CD14-positive monocyte (primary cell): ENCODE measurements at regions not wholly inside any gene's neighbourhood (a gene's known extent, or its start where the extent isn't known, plus 50 kb on each side); places are given as distances from the start of the nearest gene placed in this dataset.

Experiments
- DNase-seq, 3 donors: peaks; one replicate each; pipeline ENCODE4 v3.0.0-alpha.2; 2011 to 2022
- H2AFZ ChIP-seq: 2 replicates; pipeline ENCODE4 v1.6.0; 2012; ENCODE audit warnings: mild to moderate bottlenecking, low read depth, low read length, inconsistent platforms; ENCODE audit not compliant: insufficient read depth, poor library complexity, severe bottlenecking
- H3K27ac ChIP-seq, 2 donors: 1 replicate in 1 of 2; 2 replicates in 1 of 2; pipeline ENCODE4 v1.5.1; 2012 to 2013; ENCODE audit warnings: low read length in 2 of 2, control low read depth in 1 of 2, inconsistent platforms in 1 of 2, low read depth in 1 of 2, mild to moderate bottlenecking in 1 of 2
- H3K27me3 ChIP-seq, 2 donors: one replicate each; pipeline versions ENCODE4 v1.6.0 to v1.6.1; 2011 to 2013; ENCODE audit warnings: low read length in 2 of 2; ENCODE audit not compliant: control insufficient read depth in 2 of 2, insufficient read depth in 2 of 2
- H3K36me3 ChIP-seq, 2 donors: replicated peaks in 1 of 2; 1 replicate in 1 of 2; 2 replicates in 1 of 2; pipeline versions ENCODE4 v1.5.1 to v1.6.1; 2012 to 2013; ENCODE audit warnings: low read length in 2 of 2, control low read depth in 1 of 2, inconsistent platforms in 1 of 2, mild to moderate bottlenecking in 1 of 2; ENCODE audit not compliant: insufficient read depth in 2 of 2, control insufficient read depth in 1 of 2
- H3K4me1 ChIP-seq, 2 donors: 1 replicate in 1 of 2; 2 replicates in 1 of 2; pipeline versions ENCODE4 v1.5.1 to v1.6.1; 2012 to 2013; ENCODE audit warnings: low read length in 2 of 2, control low read depth in 1 of 2, inconsistent platforms in 1 of 2, mild to moderate bottlenecking in 1 of 2, moderate library complexity in 1 of 2; ENCODE audit not compliant: insufficient read depth in 2 of 2, control insufficient read depth in 1 of 2
- H3K4me2 ChIP-seq: replicated peaks from 2 replicates; pipeline ENCODE3; 2012; ENCODE audit warnings: low read length, moderate library complexity, mild to moderate bottlenecking; ENCODE audit not compliant: poor library complexity, severe bottlenecking; ENCODE audit errors: extremely low read depth
- H3K4me3 ChIP-seq, 3 experiments: fragments of 200-600 bp in 1 of 3; sonication (generic) in 1 of 3; replicated peaks in 1 of 3; 1 replicate in 2 of 3; 2 replicates in 1 of 3; pipeline ENCODE4 v1.5.1; 2011 to 2013; ENCODE audit warnings: low read length in 3 of 3, mild to moderate bottlenecking in 3 of 3, control low read depth in 2 of 3, low read depth in 2 of 3, inconsistent platforms in 1 of 3, moderate library complexity in 1 of 3
- H3K79me2 ChIP-seq: 2 replicates; pipeline ENCODE4 v1.6.0; 2012; ENCODE audit warnings: mild to moderate bottlenecking, control low read depth, inconsistent platforms, low read length, moderate library complexity; ENCODE audit not compliant: insufficient read depth
- H3K9ac ChIP-seq: 2 replicates; pipeline ENCODE4 v1.6.0; 2017; ENCODE audit warnings: low read length, mild to moderate bottlenecking; ENCODE audit not compliant: insufficient read depth, poor library complexity, severe bottlenecking
- H3K9me3 ChIP-seq, 2 donors: replicated peaks in 1 of 2; 1 replicate in 1 of 2; 2 replicates in 1 of 2; pipeline versions ENCODE4 v1.5.1 to v1.6.1; 2012 to 2013; ENCODE audit warnings: low read length in 2 of 2, control low read depth in 1 of 2; ENCODE audit not compliant: control insufficient read depth in 1 of 2, insufficient read depth in 1 of 2
- H4K20me1 ChIP-seq: 2 replicates; pipeline ENCODE4 v1.6.0; 2012; ENCODE audit warnings: mild to moderate bottlenecking, low read length, control low read depth, moderate library complexity; ENCODE audit not compliant: insufficient read depth
- H3K27ac Mint-ChIP-seq, 7 donors: one replicate each; pipeline ENCODE4 v1.8.0; 2020; ENCODE audit warnings: mild to moderate bottlenecking in 7 of 7, mixed read lengths in 7 of 7, moderate library complexity in 6 of 7, inconsistent platforms in 2 of 7
- H3K27me3 Mint-ChIP-seq, 3 donors: one replicate each; pipeline ENCODE4 v1.8.0; 2021 to 2022; ENCODE audit warnings: low read depth in 3 of 3, mild to moderate bottlenecking in 3 of 3, mixed read lengths in 3 of 3, moderate library complexity in 3 of 3, inconsistent platforms in 1 of 3
- H3K36me3 Mint-ChIP-seq, 2 donors: one replicate each; pipeline ENCODE4 v1.8.0; 2020; ENCODE audit warnings: mixed read lengths in 2 of 2, inconsistent platforms in 1 of 2, mild to moderate bottlenecking in 1 of 2
- H3K4me1 Mint-ChIP-seq: one replicate; pipeline ENCODE4 v1.8.0; 2020; ENCODE audit warnings: mild to moderate bottlenecking, mixed read lengths
- H3K4me3 Mint-ChIP-seq, 2 donors: one replicate each; pipeline ENCODE4 v1.8.0; 2020; ENCODE audit warnings: mild to moderate bottlenecking in 2 of 2, mixed read lengths in 2 of 2, moderate library complexity in 1 of 2
- H3K9me3 Mint-ChIP-seq, 7 donors: one replicate each; pipeline ENCODE4 v1.8.0; 2020 to 2022; ENCODE audit warnings: mixed read lengths in 7 of 7, mild to moderate bottlenecking in 6 of 7, moderate library complexity in 6 of 7, inconsistent platforms in 2 of 7
- CTCF ChIP-seq: fragments of 200-600 bp; IDR thresholded peaks from one replicate; pipeline ENCODE4 v1.8.0; 2022; ENCODE audit warnings: antibody characterized with exemption, mild to moderate bottlenecking
- WGBS: methylation state at CpG from one replicate; pipeline ENCODE4 v1.1.5; 2013; ENCODE audit warnings: missing lambda C conversion rate; ENCODE audit not compliant: insufficient coverage; 5-methylcytosine and 5-hydroxymethylcytosine counted together
- intact Hi-C, 2 donors: fragments of 100-400 bp; cut with micrococcal nuclease; formaldehyde crosslinking; loops; one replicate each; pipeline versions ENCODE4 v1.15.0 to v1.15.1; 2023

GRCh38 chr15:98163319-98164045 lies 203.0 kb downstream of the ARRDC4 start:
- peaks cover 6 to 22% of the 10 kb centered on the region in 2 donors for H3K4me1 ChIP-seq
- H3K4me3 ChIP-seq, result no peak overlapping the region
- H3K79me2 ChIP-seq, result no peaks in the 10 kb centered on the region
- Mint-ChIP-seq H3K9me3 (peaks cover 0 to 3% (median 0%) of the 10 kb centered on the region in 7 donors), H3K27ac (no peak overlapping the region), H3K4me1 (peaks cover 8% of the 10 kb centered on the region), H3K27me3 (peaks cover 0 to 3% (median 1%) of the 10 kb centered on the region in 3 donors), H3K36me3 (no peaks in the 10 kb centered on the region), H3K4me3 (no peak overlapping the region)
- WGBS, result 93% methylated on average over 22 of the region's 23 CpGs
- H3K9me3 ChIP-seq, result no peaks in the 10 kb centered on the region
- no peaks in the 10 kb centered on the region for H4K20me1 ChIP-seq
- no peaks in the 10 kb centered on the region for H3K27me3 ChIP-seq
- no peak overlapping the region for H3K4me2 ChIP-seq
- no peaks in the 10 kb centered on the region for H3K36me3 ChIP-seq
- no peak for DNase-seq
- no peak for TF ChIP-seq CTCF
- no peak overlapping the region for H3K9ac ChIP-seq
- no peak overlapping the region for H2AFZ ChIP-seq
- no peak overlapping the region for H3K27ac ChIP-seq
- intact Hi-C loops, result no loop called here

- Histone ChIP-seq H2AFZ (no peak overlapping the region), H3K4me2 (no peak overlapping the region), H3K9me3 (no peaks in the 10 kb centered on the region), H3K27me3 (no peaks in the 10 kb centered on the region), H3K4me3 (no peak overlapping the region), H3K4me1 (peaks cover 6 to 21% of the 10 kb centered on the region in 2 donors), H3K9ac (no peak overlapping the region), H3K36me3 (no peaks in the 10 kb centered on the region), H4K20me1 (no peaks in the 10 kb centered on the region), H3K79me2 (no peaks in the 10 kb centered on the region), H3K27ac (no peak overlapping the region)
- intact Hi-C loops, result no loop called here
- WGBS, result no CpG with 5 or more reads among the region's 1 CpG
- peaks cover 0 to 3% (median 0%) of the 10 kb centered on the region in 7 donors for H3K9me3 Mint-ChIP-seq
- peaks cover 0 to 3% (median 1%) of the 10 kb centered on the region in 3 donors for H3K27me3 Mint-ChIP-seq
- peaks cover 8% of the 10 kb centered on the region for H3K4me1 Mint-ChIP-seq
- H3K36me3 Mint-ChIP-seq, result no peaks in the 10 kb centered on the region
- peak in 2 of 3 donors; percentile 16 to 28 for DNase-seq
- no peak overlapping the region for H3K4me3 Mint-ChIP-seq
- peak overlapping the region in 1 of 7 donors; percentile 60 for H3K27ac Mint-ChIP-seq
- TF ChIP-seq CTCF, result no peak
Measured at GRCh38 chr15:98164571-98164970, 204.1 kb downstream of the ARRDC4 start.
